Fibroblast of lung (primary cell): ENCODE measurements at regions not wholly inside any gene's neighbourhood (a gene's known extent, or its start where the extent isn't known, plus 50 kb on each side); places are given as distances from the start of the nearest gene placed in this dataset.

Source experiments
- DNase-seq, 2 donors: peaks; one replicate each; pipeline versions ENCODE4 v3.0.0 to v3.0.0-alpha.2; 2010; ENCODE audit warnings: low read depth in 2 of 2
- H2AFZ ChIP-seq: 2 replicates; pipeline ENCODE4 v1.5.1; 2012; ENCODE audit warnings: low read length, control low read depth, inconsistent platforms
- H3K27ac ChIP-seq: 2 replicates; pipeline ENCODE4 v1.5.1; 2011; ENCODE audit warnings: low read length, control low read depth; ENCODE audit not compliant: insufficient read depth
- H3K27me3 ChIP-seq: 2 replicates; pipeline ENCODE4 v1.5.1; 2011; ENCODE audit warnings: mild to moderate bottlenecking, low read length; ENCODE audit not compliant: control insufficient read depth, insufficient read depth
- H3K36me3 ChIP-seq: 2 replicates; pipeline ENCODE4 v1.5.1; 2011; ENCODE audit warnings: low read length; ENCODE audit not compliant: control insufficient read depth, insufficient read depth
- H3K4me1 ChIP-seq: 2 replicates; pipeline ENCODE4 v1.5.1; 2011; ENCODE audit warnings: low read length; ENCODE audit not compliant: control insufficient read depth, insufficient read depth; ENCODE audit errors: extremely low read depth
- H3K4me2 ChIP-seq: 2 replicates; pipeline ENCODE4 v1.5.1; 2011; ENCODE audit warnings: low read length, control low read depth; ENCODE audit not compliant: insufficient read depth; ENCODE audit errors: extremely low read depth
- H3K4me3 ChIP-seq, 4 experiments: fragments of 200-600 bp in 1 of 4; sonication (generic) in 1 of 4; replicated peaks in 1 of 4; 2 replicates each; pipeline ENCODE4 v1.5.1; 2011 to 2016; ENCODE audit warnings: low read length in 4 of 4, low read depth in 3 of 4, mild to moderate bottlenecking in 3 of 4, control low read depth in 2 of 4, inconsistent platforms in 1 of 4, mixed read lengths in 1 of 4; ENCODE audit not compliant: insufficient read depth in 1 of 4; ENCODE audit errors: control extremely low read depth in 1 of 4
- H3K79me2 ChIP-seq: 2 replicates; pipeline ENCODE4 v1.5.1; 2012; ENCODE audit warnings: mild to moderate bottlenecking, low read length, inconsistent platforms; ENCODE audit not compliant: control insufficient read depth, insufficient read depth
- H3K9ac ChIP-seq: 2 replicates; pipeline ENCODE4 v1.5.1; 2011; ENCODE audit warnings: mild to moderate bottlenecking, low read length, control low read depth; ENCODE audit not compliant: insufficient read depth
- H3K9me3 ChIP-seq: 2 replicates; pipeline ENCODE4 v1.5.1; 2012; ENCODE audit warnings: low read depth, low read length; ENCODE audit not compliant: control insufficient read depth, insufficient read depth
- H4K20me1 ChIP-seq: 2 replicates; pipeline ENCODE4 v1.5.1; 2011; ENCODE audit warnings: low read length; ENCODE audit not compliant: control insufficient read depth, insufficient read depth; ENCODE audit errors: extremely low read depth
- CTCF ChIP-seq, 2 donors: IDR thresholded peaks in 1 of 2; conservative IDR thresholded peaks in 1 of 2; 1 replicate in 1 of 2; 2 replicates in 1 of 2; pipeline ENCODE4 v1.5.1; 2011 to 2012; ENCODE audit warnings: low read length in 2 of 2, control low read depth in 1 of 2, inconsistent platforms in 1 of 2, low read depth in 1 of 2, mild to moderate bottlenecking in 1 of 2
- EZH2 ChIP-seq: IDR thresholded peaks from 2 replicates; pipeline ENCODE4 v1.5.1; 2012; ENCODE audit warnings: low read length, control low read depth, mild to moderate bottlenecking; ENCODE audit errors: missing control alignments

DNA sequence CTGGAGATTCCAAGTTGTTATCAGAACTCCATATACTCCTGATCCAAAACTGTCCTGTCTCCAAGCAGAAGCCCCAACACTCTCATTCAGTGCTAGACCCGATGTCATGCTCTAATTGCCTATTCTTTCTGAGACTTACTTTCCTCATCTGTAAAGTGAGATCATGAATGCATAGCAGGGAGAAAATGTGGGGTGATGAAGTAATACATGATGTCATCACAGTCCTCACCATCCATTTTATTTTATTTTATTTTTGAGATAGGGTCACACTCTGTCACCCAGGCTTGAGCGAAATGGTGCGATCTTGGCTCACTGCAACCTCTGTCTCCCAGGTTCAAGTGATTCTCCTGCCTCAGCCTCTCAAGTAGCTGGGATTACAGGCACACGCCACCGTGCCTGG, 1554.0 kb upstream of the ADGRL3 start:
- H2AFZ ChIP-seq, result no peak overlapping the region
- TF ChIP-seq EZH2, result no peak
- TF ChIP-seq CTCF (conservative IDR thresholded peaks at IDR 0.05 in 1 of 2, IDR thresholded peaks at IDR 0.05 in 1 of 2; ENCODE audit: low read depth in 1 of 2, low read length in 2 of 2), result no peak
- H3K79me2 ChIP-seq, result no peaks in the 10 kb centered on the region
- H3K4me2 ChIP-seq, result no peak overlapping the region
- H3K4me1 ChIP-seq, result no peaks in the 10 kb centered on the region
- H3K9me3 ChIP-seq, result no peaks in the 10 kb centered on the region
- no peak overlapping the region for H3K9ac ChIP-seq
- no peaks in the 10 kb centered on the region for H3K27me3 ChIP-seq
- DNase-seq, result no peak
- H4K20me1 ChIP-seq, result no peaks in the 10 kb centered on the region
- no peak overlapping the region for H3K27ac ChIP-seq
- no peak overlapping the region for H3K4me3 ChIP-seq
- H3K36me3 ChIP-seq, result no peaks in the 10 kb centered on the region

DNA sequence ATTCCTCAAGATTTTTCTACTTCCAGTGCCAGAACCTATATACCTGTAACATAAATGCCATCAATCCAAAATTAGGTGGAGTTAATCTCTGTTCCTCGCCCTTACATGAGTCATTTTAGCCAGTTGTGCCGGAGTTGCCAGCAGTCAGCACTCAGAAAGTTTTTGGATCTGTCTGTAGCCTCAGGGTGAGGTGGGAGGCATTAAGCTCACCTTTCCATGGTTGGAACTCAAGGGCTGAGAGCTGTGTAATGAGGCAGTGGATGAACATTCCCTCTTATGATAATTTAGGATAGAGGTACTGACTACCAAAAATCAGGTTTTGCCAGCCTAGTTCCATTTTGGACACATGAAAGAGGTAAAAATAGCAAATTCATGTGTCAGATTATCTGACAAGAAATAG, 1553.1 kb upstream of the ADGRL3 start:
- no peak overlapping the region for H3K4me3 ChIP-seq
- no peaks in the 10 kb centered on the region for H3K9me3 ChIP-seq
- no peaks in the 10 kb centered on the region for H3K4me1 ChIP-seq
- H3K27ac ChIP-seq, result no peak overlapping the region
- H4K20me1 ChIP-seq, result no peaks in the 10 kb centered on the region
- no peaks in the 10 kb centered on the region for H3K79me2 ChIP-seq
- TF ChIP-seq CTCF (conservative IDR thresholded peaks at IDR 0.05 in 1 of 2, IDR thresholded peaks at IDR 0.05 in 1 of 2; ENCODE audit: low read depth in 1 of 2, low read length in 2 of 2) (no peak), EZH2 (no peak)
- no peak overlapping the region for H3K9ac ChIP-seq
- no peak overlapping the region for H2AFZ ChIP-seq
- H3K27me3 ChIP-seq, result no peaks in the 10 kb centered on the region
- DNase-seq, result no peak
- H3K36me3 ChIP-seq, result no peaks in the 10 kb centered on the region
- no peak overlapping the region for H3K4me2 ChIP-seq

DNA sequence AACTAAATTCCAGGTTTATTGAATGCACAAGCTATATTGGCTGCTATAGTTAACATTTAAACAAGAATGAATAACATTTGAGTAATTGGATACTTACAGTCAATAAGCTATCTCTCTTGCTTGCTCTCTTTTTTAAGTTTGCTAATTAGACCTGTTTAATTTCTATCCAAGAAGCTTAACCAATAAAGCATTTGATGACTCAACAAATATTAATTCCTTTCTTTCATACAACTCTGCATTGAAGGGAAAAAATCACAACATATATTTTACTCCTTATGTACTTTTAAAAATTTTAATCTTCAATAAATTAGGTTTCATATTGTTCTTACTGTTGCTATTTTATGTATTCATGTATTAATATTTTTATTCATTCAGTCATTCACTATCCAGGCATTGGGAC, 1552.6 kb upstream of the ADGRL3 start:
- H3K9ac ChIP-seq, result no peak overlapping the region
- no peaks in the 10 kb centered on the region for H3K27me3 ChIP-seq
- H4K20me1 ChIP-seq, result no peaks in the 10 kb centered on the region
- H3K4me3 ChIP-seq, result no peak overlapping the region
- no peak overlapping the region for H3K27ac ChIP-seq
- H3K4me2 ChIP-seq, result no peak overlapping the region
- no peak overlapping the region for H2AFZ ChIP-seq
- H3K79me2 ChIP-seq, result no peaks in the 10 kb centered on the region
- DNase-seq, result no peak
- no peaks in the 10 kb centered on the region for H3K4me1 ChIP-seq
- H3K9me3 ChIP-seq, result no peaks in the 10 kb centered on the region
- H3K36me3 ChIP-seq, result no peaks in the 10 kb centered on the region
- TF ChIP-seq EZH2, result no peak
- TF ChIP-seq CTCF (conservative IDR thresholded peaks at IDR 0.05 in 1 of 2, IDR thresholded peaks at IDR 0.05 in 1 of 2; ENCODE audit: low read depth in 1 of 2, low read length in 2 of 2), result no peak
